K562 (cell line): ENCODE measurements at regions not wholly inside any gene's neighbourhood (a gene's known extent, or its start where the extent isn't known, plus 50 kb on each side); places are given as distances from the start of the nearest gene placed in this dataset.

Experiments
- POLR2A ChIP-seq: fragments of 450-650 bp; conservative IDR thresholded peaks from 2 replicates; pipeline ENCODE4 v1.6.1; 2016
- ZNF133 ChIP-seq: fragments of 250-450 bp; sonication (Bioruptor Pico); IDR thresholded peaks from 2 replicates; pipeline ENCODE4 v1.4.0; 2020; ENCODE audit warnings: mild to moderate bottlenecking
- TF ChIP-seq, protein P1 (sequence below), 3 experiments: IDR thresholded peaks in 2 of 3; conservative IDR thresholded peaks in 1 of 3; 2 replicates each; pipeline ENCODE4 v1.5.1; 2011 to 2012; ENCODE audit warnings: low read length in 3 of 3, mild to moderate bottlenecking in 3 of 3, control low read depth in 2 of 3, improper control_type of control experiment in 1 of 3, inconsistent platforms in 1 of 3, low read depth in 1 of 3, mixed read lengths in 1 of 3, moderate library complexity in 1 of 3; ENCODE audit not compliant: insufficient read depth in 2 of 3

DNA sequence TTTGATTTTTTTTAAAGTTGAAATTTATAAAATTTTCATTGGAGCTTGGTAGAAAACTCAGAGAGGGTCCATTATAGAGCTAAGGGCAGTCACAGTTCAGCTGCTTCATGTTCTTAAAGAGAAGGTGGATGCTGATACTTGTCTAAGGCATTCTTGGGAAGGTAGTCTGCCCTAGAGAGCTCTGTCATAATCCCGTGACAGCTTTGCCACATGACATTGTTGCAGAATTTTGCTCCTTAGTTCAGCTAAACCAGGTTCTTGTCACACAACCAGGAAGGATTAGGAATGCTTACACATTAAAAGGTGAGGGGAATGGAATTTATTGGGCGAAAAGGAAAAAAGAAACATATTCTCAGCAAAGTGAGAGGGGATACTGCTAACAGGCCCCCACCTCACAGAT is 130.9 kb downstream of the GMNC start:
- TF ChIP-seq, protein P1, sequence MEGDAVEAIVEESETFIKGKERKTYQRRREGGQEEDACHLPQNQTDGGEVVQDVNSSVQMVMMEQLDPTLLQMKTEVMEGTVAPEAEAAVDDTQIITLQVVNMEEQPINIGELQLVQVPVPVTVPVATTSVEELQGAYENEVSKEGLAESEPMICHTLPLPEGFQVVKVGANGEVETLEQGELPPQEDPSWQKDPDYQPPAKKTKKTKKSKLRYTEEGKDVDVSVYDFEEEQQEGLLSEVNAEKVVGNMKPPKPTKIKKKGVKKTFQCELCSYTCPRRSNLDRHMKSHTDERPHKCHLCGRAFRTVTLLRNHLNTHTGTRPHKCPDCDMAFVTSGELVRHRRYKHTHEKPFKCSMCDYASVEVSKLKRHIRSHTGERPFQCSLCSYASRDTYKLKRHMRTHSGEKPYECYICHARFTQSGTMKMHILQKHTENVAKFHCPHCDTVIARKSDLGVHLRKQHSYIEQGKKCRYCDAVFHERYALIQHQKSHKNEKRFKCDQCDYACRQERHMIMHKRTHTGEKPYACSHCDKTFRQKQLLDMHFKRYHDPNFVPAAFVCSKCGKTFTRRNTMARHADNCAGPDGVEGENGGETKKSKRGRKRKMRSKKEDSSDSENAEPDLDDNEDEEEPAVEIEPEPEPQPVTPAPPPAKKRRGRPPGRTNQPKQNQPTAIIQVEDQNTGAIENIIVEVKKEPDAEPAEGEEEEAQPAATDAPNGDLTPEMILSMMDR (IDR thresholded peaks at IDR 0.05 in 2 of 3, conservative IDR thresholded peaks at IDR 0.05 in 1 of 3; ENCODE audit: insufficient read depth in 2 of 3, low read depth in 1 of 3, low read length in 3 of 3): no peak
- TF ChIP-seq POLR2A: no peak
- TF ChIP-seq ZNF133 (CRISPR knock-in tag): no peak
